ENCODE measurements at regions not wholly inside any gene's neighbourhood (a gene's known extent, or its start where the extent isn't known, plus 50 kb on each side); places are given as distances from the start of the nearest gene placed in this dataset.
"Not testable (repeated sequence)": the region's sequence is repeated elsewhere in the genome, so short reads cannot be mapped to it uniquely, and the experiment has no call there.

- TF ChIP-seq CTCF (IDR thresholded peaks at IDR 0.05): no peak
- Mint-ChIP-seq H3K4me3 (no peak overlapping the region), H3K9me3 (no peaks in the 10 kb centered on the region), H3K27ac (no peak overlapping the region), H3K36me3 (ENCODE audit: low read depth) (no peaks in the 10 kb centered on the region), H3K4me1 (no peaks in the 10 kb centered on the region), H3K27me3 (no peaks in the 10 kb centered on the region)
- ChIA-PET CTCF (no interaction called here), POLR2A (no interaction called here)
- ATAC-seq (ENCODE audit: low read depth) (no peak), DNase-seq (no peak)
- intact Hi-C loops (cut with micrococcal nuclease): no loop called here
These were observed 133.0 kb upstream of the FAT4 start for GRCh38 chr4:125181804-125182203.

- Mint-ChIP-seq H3K4me3 (no peak overlapping the region), H3K4me1 (no peaks in the 10 kb centered on the region), H3K36me3 (ENCODE audit: low read depth) (no peaks in the 10 kb centered on the region), H3K27me3 (no peaks in the 10 kb centered on the region), H3K9me3 (no peaks in the 10 kb centered on the region), H3K27ac (no peak overlapping the region)
- POLR2A ChIA-PET: no interaction called here
- no peak for TF ChIP-seq CTCF (IDR thresholded peaks at IDR 0.05)
- CTCF ChIA-PET: no interaction called here
- DNase-seq (no peak), ATAC-seq (ENCODE audit: low read depth) (no peak)
- intact Hi-C loops (cut with micrococcal nuclease): no loop called here
These were observed 135.0 kb upstream of the FAT4 start for GRCh38 chr4:125179727-125180126.

GRCh38 chr4:125169192-125169591 lies 145.6 kb upstream of the FAT4 start:
- ATAC-seq (ENCODE audit: low read depth): no peak
- intact Hi-C loops (cut with micrococcal nuclease): no loop called here
- POLR2A ChIA-PET: no interaction called here
- no peaks in the 10 kb centered on the region for H3K4me1 Mint-ChIP-seq
- DNase-seq: no peak
- no peaks in the 10 kb centered on the region for H3K27me3 Mint-ChIP-seq
- H3K36me3 Mint-ChIP-seq (ENCODE audit: low read depth): no peaks in the 10 kb centered on the region
- H3K4me3 Mint-ChIP-seq: no peak overlapping the region
- H3K27ac Mint-ChIP-seq: no peak overlapping the region
- CTCF ChIA-PET: no interaction called here
- TF ChIP-seq CTCF (IDR thresholded peaks at IDR 0.05): no peak
- H3K9me3 Mint-ChIP-seq: no peaks in the 10 kb centered on the region

- no peak overlapping the region for H3K27ac Mint-ChIP-seq
- no peaks in the 10 kb centered on the region for H3K36me3 Mint-ChIP-seq (ENCODE audit: low read depth)
These were observed 146.2 kb upstream of the FAT4 start for GRCh38 chr4:125168531-125168930.

GRCh38 chr4:125166012-125166411 lies 148.7 kb upstream of the FAT4 start:
- DNase-seq; CTCF ChIA-PET; H3K4me1 Mint-ChIP-seq; H3K27ac Mint-ChIP-seq; intact Hi-C loops (cut with micrococcal nuclease); H3K4me3 Mint-ChIP-seq; H3K27me3 Mint-ChIP-seq; H3K9me3 Mint-ChIP-seq; H3K36me3 Mint-ChIP-seq (ENCODE audit: low read depth); POLR2A ChIA-PET; ATAC-seq (ENCODE audit: low read depth): not testable (repeated sequence)

More at GRCh38 chr4:125168531-125168930, 146.2 kb upstream of the FAT4 start:
- Mint-ChIP-seq H3K27me3 (no peaks in the 10 kb centered on the region), H3K4me1 (no peaks in the 10 kb centered on the region), H3K4me3 (no peak overlapping the region), H3K9me3 (no peaks in the 10 kb centered on the region)
- no peak for DNase-seq
- TF ChIP-seq CTCF (IDR thresholded peaks at IDR 0.05): no peak
- CTCF ChIA-PET: no interaction called here
- intact Hi-C loops (cut with micrococcal nuclease): no loop called here
- POLR2A ChIA-PET: no interaction called here
- no peak for ATAC-seq (ENCODE audit: low read depth)

- no peaks in the 10 kb centered on the region for H3K9me3 Mint-ChIP-seq
- no peaks in the 10 kb centered on the region for H3K36me3 Mint-ChIP-seq (ENCODE audit: low read depth)
- no peaks in the 10 kb centered on the region for H3K4me1 Mint-ChIP-seq
- no peak for TF ChIP-seq CTCF (IDR thresholded peaks at IDR 0.05)
- ChIA-PET POLR2A (no interaction called here), CTCF (no interaction called here)
- H3K4me3 Mint-ChIP-seq: no peak overlapping the region
- ATAC-seq (ENCODE audit: low read depth) (no peak), DNase-seq (no peak)
- no peaks in the 10 kb centered on the region for H3K27me3 Mint-ChIP-seq
- no peak overlapping the region for H3K27ac Mint-ChIP-seq
- intact Hi-C loops (cut with micrococcal nuclease): no loop called here
These were observed 155.8 kb upstream of the FAT4 start for GRCh38 chr4:125159001-125159400.

Data from activated B cell treated with CpG ODN at 0.5 μM for 24 hours (primary cell).